Body of pancreas (tissue), 4 donors: ENCODE measurements at regions not wholly inside any gene's neighbourhood (a gene's known extent, or its start where the extent isn't known, plus 50 kb on each side); places are given as distances from the start of the nearest gene placed in this dataset. TPM values are rescaled to one million over a fixed set of nuclear protein-coding genes. Genes with fewer than 3 reads are reported as not detected.
"Not testable (repeated sequence)": the region's sequence is repeated elsewhere in the genome, so short reads cannot be mapped to it uniquely, and the experiment has no call there.

Source experiments
- ATAC-seq: fragments of 150-250 bp; one replicate; pipeline ENCODE4 v1.9.1; 2016
- DNase-seq, 4 donors: peaks; one replicate each; pipeline ENCODE4 v3.0.0-alpha.2; 2019
- H3K27ac ChIP-seq, 4 donors: fragments of 200-600 bp; sonication (generic); 1 replicate in 3 of 4; 2 replicates in 1 of 4; pipeline versions ENCODE4 v1.5.1 to v1.6.1; 2016 to 2019; ENCODE audit warnings: mild to moderate bottlenecking in 1 of 4, mixed read lengths in 1 of 4, moderate library complexity in 1 of 4
- H3K27me3 ChIP-seq, 2 donors: fragments of 200-600 bp; sonication (generic); one replicate each; pipeline ENCODE4 v1.6.0; 2016; ENCODE audit warnings: mild to moderate bottlenecking in 1 of 2
- H3K36me3 ChIP-seq, 2 donors: fragments of 200-600 bp; sonication (generic); replicated peaks in 1 of 2; 2 replicates each; pipeline ENCODE4 v1.5.1; 2016; ENCODE audit warnings: low read depth in 2 of 2; ENCODE audit not compliant: insufficient read depth in 1 of 2
- H3K4me1 ChIP-seq: fragments of 200-600 bp; sonication (generic); one replicate; pipeline ENCODE4 v1.6.0; 2016
- H3K4me3 ChIP-seq, 2 donors: fragments of 200-600 bp; sonication (generic); 1 replicate in 1 of 2; 2 replicates in 1 of 2; pipeline ENCODE4 v1.5.1; 2016 to 2019
- H3K9me3 ChIP-seq, 3 donors: fragments of 200-600 bp; sonication (generic); 1 replicate in 2 of 3; 2 replicates in 1 of 3; pipeline ENCODE4 v1.5.1; 2016
- CTCF ChIP-seq, 7 experiments: fragments of 450-650 bp in 4 of 7; fragments of 200-600 bp in 3 of 7; sonication (generic) in 3 of 7; IDR thresholded peaks; one replicate each; pipeline ENCODE4 v1.5.1; 2016 to 2019; ENCODE audit warnings: antibody characterized with exemption in 7 of 7
- POLR2A ChIP-seq, 3 donors: fragments of 450-650 bp; IDR thresholded peaks; one replicate each; pipeline ENCODE4 v1.6.1; 2016; ENCODE audit warnings: antibody characterized with exemption in 3 of 3, mild to moderate bottlenecking in 2 of 3
- WGBS, 2 donors: methylation state at CpG; one replicate each; pipeline ENCODE4 v1.1.5; 2017; 5-methylcytosine and 5-hydroxymethylcytosine counted together
- intact Hi-C: fragments of 100-400 bp; cut with DNase I; formaldehyde crosslinking; loops from one replicate; pipeline ENCODE4 v1.15.1; 2023
- microRNA-seq, 2 donors: library from miRNA; unstranded; fragments of <30 nt; microRNA quantifications; one replicate each; pipeline ENCODE4, GENCODE V29; 2016; ENCODE audit warnings: borderline number of aligned reads in 2 of 2, borderline replicate concordance in 2 of 2
- small RNA-seq: library from RNA; depleted of rRNA; stranded (forward); fragments of <200 nt; gene quantifications from one replicate; pipeline ENCODE3, GENCODE V24; 2016

GRCh38 chrX:123121241-123121640 lies 62.8 kb upstream of the GRIA3 start:
- no peak overlapping the region for H3K4me3 ChIP-seq
- no peak overlapping the region for H3K27ac ChIP-seq
- intact Hi-C loops, result no loop called here
- no peaks in the 10 kb centered on the region for H3K9me3 ChIP-seq
- 63 to 71% methylated on average over 4 to 6 of the region's 6 CpGs for WGBS, 2 donors
- DNase-seq (no peak), ATAC-seq (no peak)
- no peaks in the 10 kb centered on the region for H3K4me1 ChIP-seq
- no peaks in the 10 kb centered on the region for H3K36me3 ChIP-seq
- no peaks in the 10 kb centered on the region for H3K27me3 ChIP-seq
- TF ChIP-seq POLR2A (IDR thresholded peaks at IDR 0.05), result no peak
- no peak for TF ChIP-seq CTCF (IDR thresholded peaks at IDR 0.05)

DNA sequence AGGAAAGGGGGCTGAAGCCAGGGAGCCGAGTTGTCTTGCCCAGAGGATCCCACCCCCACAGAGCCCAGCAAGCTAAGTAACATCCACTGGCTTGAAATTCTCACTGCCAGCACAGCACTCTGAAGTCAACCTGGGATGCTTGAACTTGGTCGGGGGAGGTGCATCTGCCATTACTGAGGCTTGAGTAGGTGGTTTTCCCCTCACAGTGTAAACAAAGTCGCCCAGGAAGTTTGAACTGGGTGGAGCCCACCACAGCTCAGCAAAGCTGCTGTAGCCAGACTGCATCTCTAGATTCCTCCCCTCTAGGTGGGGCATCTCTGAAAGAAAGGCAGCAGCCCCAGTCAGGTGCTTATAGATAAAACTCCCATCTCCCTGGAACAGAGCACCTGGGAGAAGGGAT lies 54.3 kb upstream of the GRIA3 start:
- H3K4me1 ChIP-seq, DNase-seq, H3K4me3 ChIP-seq, H3K9me3 ChIP-seq, ATAC-seq, H3K36me3 ChIP-seq, H3K27ac ChIP-seq, intact Hi-C loops, H3K27me3 ChIP-seq: not testable (repeated sequence)
- WGBS, 2 donors, result 70% methylated on average over 3 of the region's 3 CpGs; no CpG with 5 or more reads in 1 of the 2 donors

Small RNAs in the stretch of these regions (microRNA-seq; reads per million reads assigned to microRNA genes)
- 0 reads per million in 2 donors for gene MIR3672

Small RNAs in the stretch of these regions (small RNA-seq; reads per million reads assigned to genes)
- gene MIR3672 (not detected), gene RF00012 (not detected)
